22Rv1 (cell line): ENCODE measurements at regions not wholly inside any gene's neighbourhood (a gene's known extent, or its start where the extent isn't known, plus 50 kb on each side); places are given as distances from the start of the nearest gene placed in this dataset.

Experiments
- CTCF ChIP-seq: fragments of 450-650 bp; IDR thresholded peaks from 2 replicates; pipeline ENCODE4 v1.5.1; 2017; ENCODE audit warnings: mild to moderate bottlenecking
- ZFX ChIP-seq: fragments of 450-650 bp; IDR thresholded peaks from 2 replicates; pipeline ENCODE4 v1.6.1; 2017; ENCODE audit warnings: antibody characterized with exemption, borderline replicate concordance

GRCh38 chr9:97110696-97111095 lies 71.8 kb upstream of the CTSV start:
- TF ChIP-seq CTCF, result no peak
- TF ChIP-seq ZFX, result no peak
